WTC11 (cell line): ENCODE measurements at regions not wholly inside any gene's neighbourhood (a gene's known extent, or its start where the extent isn't known, plus 50 kb on each side); places are given as distances from the start of the nearest gene placed in this dataset.

Experiments used
- ATAC-seq: fragments of 200-7000 bp; cut with Tn5 transposase; 2 replicates; pipeline ENCODE4 v1.10.0; 2021; ENCODE audit warnings: mild to moderate bottlenecking, moderate library complexity
- CTCF ChIA-PET: fragments of 300-600 bp; sonication (Branson Sonifier 250); formaldehyde crosslinking; loops from one replicate; lab custom pipeline; 2021; ENCODE audit warnings: antibody characterized with exemption; lab: Charles Lee
- POLR2A ChIA-PET: fragments of 350-600 bp; sonication (Branson Sonifier 250); formaldehyde crosslinking; loops from one replicate; lab custom pipeline; 2021; ENCODE audit warnings: antibody characterized with exemption; lab: Charles Lee
- DNase-seq: peaks from one replicate; pipeline ENCODE4 v3.0.0; 2021; ENCODE audit warnings: low spot score
- H3K27ac Mint-ChIP-seq: 2 replicates; pipeline ENCODE4 v1.8.0; 2021; ENCODE audit warnings: mixed read lengths
- H3K27me3 Mint-ChIP-seq: 2 replicates; pipeline ENCODE4 v1.8.0; 2021; ENCODE audit warnings: low read depth, mild to moderate bottlenecking, moderate library complexity, mixed read lengths
- H3K36me3 Mint-ChIP-seq: 2 replicates; pipeline ENCODE4 v1.8.0; 2021; ENCODE audit warnings: mixed read lengths
- H3K4me1 Mint-ChIP-seq: 2 replicates; pipeline ENCODE4 v1.8.0; 2022; ENCODE audit warnings: mixed read lengths
- H3K4me3 Mint-ChIP-seq: 2 replicates; pipeline ENCODE4 v1.8.0; 2021; ENCODE audit warnings: mild to moderate bottlenecking, moderate library complexity, mixed read lengths
- H3K9me3 Mint-ChIP-seq: 2 replicates; pipeline ENCODE4 v1.8.0; 2021; ENCODE audit warnings: mixed read lengths
- ESRRA ChIP-seq: sonication (generic); formaldehyde crosslinking; IDR thresholded peaks from 2 replicates; pipeline ENCODE4 v1.8.1; 2022; ENCODE audit warnings: mild to moderate bottlenecking, missing genetic modification reagents, borderline replicate concordance
- MYBL2 ChIP-seq: sonication (generic); formaldehyde crosslinking; IDR thresholded peaks from 2 replicates; pipeline ENCODE4 v1.8.1; 2023; ENCODE audit warnings: mild to moderate bottlenecking, moderate library complexity, missing genetic modification reagents
- NFE2L1 ChIP-seq: sonication (generic); formaldehyde crosslinking; IDR thresholded peaks from 2 replicates; pipeline ENCODE4 v1.8.1; 2023; ENCODE audit warnings: missing genetic modification reagents
- NR1H2 ChIP-seq: sonication (generic); formaldehyde crosslinking; IDR thresholded peaks from 2 replicates; pipeline ENCODE4 v1.9.0; 2021; ENCODE audit warnings: mild to moderate bottlenecking, moderate library complexity, missing genetic modification reagents
- NR3C1 ChIP-seq: sonication (generic); formaldehyde crosslinking; conservative IDR thresholded peaks from 2 replicates; pipeline ENCODE4 v1.8.1; 2023; ENCODE audit warnings: low read depth, mild to moderate bottlenecking, missing genetic modification reagents
- PRRX2 ChIP-seq: fragments of 250-450 bp; sonication (Bioruptor Pico); IDR thresholded peaks from 2 replicates; pipeline ENCODE4 v1.8.0; 2021; ENCODE audit warnings: mild to moderate bottlenecking
- TEAD1 ChIP-seq: sonication (generic); formaldehyde crosslinking; IDR thresholded peaks from 2 replicates; pipeline ENCODE4 v1.8.0; 2022; ENCODE audit warnings: mild to moderate bottlenecking, missing genetic modification reagents
- ZNF263 ChIP-seq: sonication (generic); formaldehyde crosslinking; IDR thresholded peaks from 2 replicates; pipeline ENCODE4 v1.8.1; 2022; ENCODE audit warnings: low read depth, mild to moderate bottlenecking, moderate library complexity, missing genetic modification reagents
- ZNF317 ChIP-seq: sonication (generic); formaldehyde crosslinking; IDR thresholded peaks from 2 replicates; pipeline ENCODE4 v1.8.1; 2023; ENCODE audit warnings: low read depth, mild to moderate bottlenecking, moderate library complexity, missing genetic modification reagents, borderline replicate concordance
- TF ChIP-seq, protein P1 (sequence below): sonication (generic); formaldehyde crosslinking; IDR thresholded peaks from 2 replicates; pipeline ENCODE4 v1.8.0; 2022; ENCODE audit warnings: missing genetic modification reagents
- TF ChIP-seq, protein P2 (sequence below): sonication (generic); formaldehyde crosslinking; IDR thresholded peaks from 2 replicates; pipeline ENCODE4 v1.8.1; 2023; ENCODE audit warnings: mild to moderate bottlenecking, missing genetic modification reagents
- TF ChIP-seq, protein P3 (sequence below): sonication (generic); formaldehyde crosslinking; IDR thresholded peaks from 2 replicates; pipeline ENCODE4 v1.8.0; 2022; ENCODE audit warnings: mild to moderate bottlenecking, missing genetic modification reagents
- TF ChIP-seq, protein P4 (sequence below): fragments of 250-450 bp; sonication (Bioruptor Pico); conservative IDR thresholded peaks from 2 replicates; pipeline ENCODE4 v1.9.0; 2021; ENCODE audit warnings: mild to moderate bottlenecking
- TF ChIP-seq, protein P5 (sequence below): sonication (generic); formaldehyde crosslinking; IDR thresholded peaks from 2 replicates; pipeline ENCODE4 v1.8.1; 2023; ENCODE audit warnings: mild to moderate bottlenecking, missing genetic modification reagents, moderate library complexity
- TF ChIP-seq, protein P6 (sequence below): sonication (generic); formaldehyde crosslinking; IDR thresholded peaks from 2 replicates; pipeline ENCODE4 v1.8.1; 2022; ENCODE audit warnings: mild to moderate bottlenecking, missing genetic modification reagents, moderate library complexity, borderline replicate concordance
- TF ChIP-seq, protein P7 (sequence below): sonication (generic); formaldehyde crosslinking; IDR thresholded peaks from 2 replicates; pipeline ENCODE4 v1.8.1; 2023; ENCODE audit warnings: mild to moderate bottlenecking, missing genetic modification reagents
- TF ChIP-seq, protein P8 (sequence below): sonication (generic); formaldehyde crosslinking; IDR thresholded peaks from 2 replicates; pipeline ENCODE4 v1.8.1; 2022; ENCODE audit warnings: low read depth, mild to moderate bottlenecking, moderate library complexity, missing genetic modification reagents, borderline replicate concordance
- TF ChIP-seq, protein P9 (sequence below): sonication (generic); formaldehyde crosslinking; IDR thresholded peaks from 2 replicates; pipeline ENCODE4 v1.8.0; 2022; ENCODE audit warnings: mild to moderate bottlenecking, missing genetic modification reagents

DNA sequence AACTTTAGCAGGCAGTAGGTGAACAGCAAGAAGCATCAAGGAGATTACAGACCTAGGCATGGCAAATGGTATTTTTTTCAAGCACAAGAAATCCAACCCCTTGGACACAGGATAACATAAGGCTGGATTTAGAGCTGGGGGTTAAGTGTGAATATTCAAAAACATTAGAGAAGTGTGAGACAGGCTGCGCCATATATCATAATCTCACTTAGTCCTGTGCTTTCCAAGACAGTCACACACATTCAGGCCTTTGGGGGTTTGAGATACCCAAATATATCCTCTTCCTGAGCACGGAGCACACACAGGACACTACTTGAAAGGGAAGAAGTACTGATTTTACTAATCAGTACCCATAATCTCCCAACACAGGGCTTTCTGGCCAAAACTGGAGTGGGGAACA lies 83.0 kb upstream of the CLDN18 start (continued):
- TF ChIP-seq, protein P1, sequence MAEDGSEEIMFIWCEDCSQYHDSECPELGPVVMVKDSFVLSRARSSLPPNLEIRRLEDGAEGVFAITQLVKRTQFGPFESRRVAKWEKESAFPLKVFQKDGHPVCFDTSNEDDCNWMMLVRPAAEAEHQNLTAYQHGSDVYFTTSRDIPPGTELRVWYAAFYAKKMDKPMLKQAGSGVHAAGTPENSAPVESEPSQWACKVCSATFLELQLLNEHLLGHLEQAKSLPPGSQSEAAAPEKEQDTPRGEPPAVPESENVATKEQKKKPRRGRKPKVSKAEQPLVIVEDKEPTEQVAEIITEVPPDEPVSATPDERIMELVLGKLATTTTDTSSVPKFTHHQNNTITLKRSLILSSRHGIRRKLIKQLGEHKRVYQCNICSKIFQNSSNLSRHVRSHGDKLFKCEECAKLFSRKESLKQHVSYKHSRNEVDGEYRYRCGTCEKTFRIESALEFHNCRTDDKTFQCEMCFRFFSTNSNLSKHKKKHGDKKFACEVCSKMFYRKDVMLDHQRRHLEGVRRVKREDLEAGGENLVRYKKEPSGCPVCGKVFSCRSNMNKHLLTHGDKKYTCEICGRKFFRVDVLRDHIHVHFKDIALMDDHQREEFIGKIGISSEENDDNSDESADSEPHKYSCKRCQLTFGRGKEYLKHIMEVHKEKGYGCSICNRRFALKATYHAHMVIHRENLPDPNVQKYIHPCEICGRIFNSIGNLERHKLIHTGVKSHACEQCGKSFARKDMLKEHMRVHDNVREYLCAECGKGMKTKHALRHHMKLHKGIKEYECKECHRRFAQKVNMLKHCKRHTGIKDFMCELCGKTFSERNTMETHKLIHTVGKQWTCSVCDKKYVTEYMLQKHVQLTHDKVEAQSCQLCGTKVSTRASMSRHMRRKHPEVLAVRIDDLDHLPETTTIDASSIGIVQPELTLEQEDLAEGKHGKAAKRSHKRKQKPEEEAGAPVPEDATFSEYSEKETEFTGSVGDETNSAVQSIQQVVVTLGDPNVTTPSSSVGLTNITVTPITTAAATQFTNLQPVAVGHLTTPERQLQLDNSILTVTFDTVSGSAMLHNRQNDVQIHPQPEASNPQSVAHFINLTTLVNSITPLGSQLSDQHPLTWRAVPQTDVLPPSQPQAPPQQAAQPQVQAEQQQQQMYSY (CRISPR knock-in tag) = no peak
- TF ChIP-seq, protein P2, sequence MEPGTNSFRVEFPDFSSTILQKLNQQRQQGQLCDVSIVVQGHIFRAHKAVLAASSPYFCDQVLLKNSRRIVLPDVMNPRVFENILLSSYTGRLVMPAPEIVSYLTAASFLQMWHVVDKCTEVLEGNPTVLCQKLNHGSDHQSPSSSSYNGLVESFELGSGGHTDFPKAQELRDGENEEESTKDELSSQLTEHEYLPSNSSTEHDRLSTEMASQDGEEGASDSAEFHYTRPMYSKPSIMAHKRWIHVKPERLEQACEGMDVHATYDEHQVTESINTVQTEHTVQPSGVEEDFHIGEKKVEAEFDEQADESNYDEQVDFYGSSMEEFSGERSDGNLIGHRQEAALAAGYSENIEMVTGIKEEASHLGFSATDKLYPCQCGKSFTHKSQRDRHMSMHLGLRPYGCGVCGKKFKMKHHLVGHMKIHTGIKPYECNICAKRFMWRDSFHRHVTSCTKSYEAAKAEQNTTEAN (CRISPR knock-in tag) = no peak
- TF ChIP-seq, protein P3, sequence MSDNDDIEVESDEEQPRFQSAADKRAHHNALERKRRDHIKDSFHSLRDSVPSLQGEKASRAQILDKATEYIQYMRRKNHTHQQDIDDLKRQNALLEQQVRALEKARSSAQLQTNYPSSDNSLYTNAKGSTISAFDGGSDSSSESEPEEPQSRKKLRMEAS (CRISPR knock-in tag) = no peak
- no peak for TF ChIP-seq MYBL2 (CRISPR knock-in tag)
- no peak for TF ChIP-seq NR3C1
- TF ChIP-seq, protein P4, sequence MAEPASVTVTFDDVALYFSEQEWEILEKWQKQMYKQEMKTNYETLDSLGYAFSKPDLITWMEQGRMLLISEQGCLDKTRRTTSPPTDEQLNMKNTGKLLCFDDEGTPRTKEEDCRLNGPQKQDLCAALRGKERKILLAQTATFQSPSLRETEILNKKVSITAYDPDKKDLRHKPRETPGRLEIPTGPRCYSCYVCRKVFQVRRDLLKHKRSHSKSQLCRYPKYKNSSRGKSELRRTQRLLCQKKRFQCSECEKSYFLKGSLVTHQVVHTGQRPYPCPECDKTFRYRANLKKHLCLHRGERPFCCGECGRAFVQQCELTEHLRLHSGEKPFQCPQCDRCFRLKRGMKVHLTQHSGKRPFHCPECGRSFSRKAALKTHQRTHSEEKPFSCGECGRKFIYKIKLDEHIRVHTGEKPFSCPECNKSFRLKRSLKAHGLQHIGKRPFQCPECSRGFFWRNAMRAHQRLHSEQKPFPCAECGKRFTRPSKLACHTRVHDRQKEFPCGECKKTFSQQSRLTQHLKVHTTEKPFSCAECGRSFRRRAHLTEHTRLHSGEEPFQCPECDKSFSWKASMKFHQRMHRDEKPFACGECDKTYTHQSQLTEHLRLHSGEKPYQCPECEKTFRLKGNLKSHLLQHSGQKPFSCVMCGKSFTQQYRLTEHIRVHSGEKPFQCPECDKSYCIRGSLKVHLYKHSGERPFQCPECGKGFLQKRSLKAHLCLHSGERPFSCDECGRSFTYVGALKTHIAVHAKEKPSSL (CRISPR knock-in tag) = no peak
- no peak for TF ChIP-seq ZNF317 (CRISPR knock-in tag)
- no peak for TF ChIP-seq NFE2L1 (CRISPR knock-in tag)

DNA sequence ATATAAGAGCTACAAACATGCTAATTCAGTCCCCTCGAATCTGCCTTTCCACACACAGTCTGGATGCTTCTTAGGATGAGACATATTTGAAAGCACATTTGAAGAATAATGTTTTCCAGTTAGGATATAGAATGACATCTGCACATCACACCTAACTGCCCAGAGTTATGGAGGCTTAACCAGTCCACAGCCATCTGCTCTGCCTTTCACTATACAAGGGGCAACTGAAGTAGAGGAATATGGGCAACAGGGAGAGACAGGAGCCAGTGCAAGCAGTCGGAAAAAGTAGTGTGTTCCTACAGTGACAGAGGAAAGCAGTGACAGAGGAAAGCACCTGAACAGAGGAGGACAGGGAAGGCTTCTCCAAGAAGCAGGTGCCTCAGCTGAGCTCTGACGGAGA lies 79.0 kb upstream of the CLDN18 start:
- no peaks in the 10 kb centered on the region for H3K36me3 Mint-ChIP-seq
- H3K9me3 Mint-ChIP-seq = peaks cover 6% of the 10 kb centered on the region; the same call in 1 of the 2 replicates
- no peak overlapping the region for H3K4me3 Mint-ChIP-seq
- ATAC-seq = no peak
- no peaks in the 10 kb centered on the region for H3K4me1 Mint-ChIP-seq
- no peak overlapping the region for H3K27ac Mint-ChIP-seq
- no peaks in the 10 kb centered on the region; the same call in none of the 2 replicates for H3K27me3 Mint-ChIP-seq
- ChIA-PET CTCF (no interaction called here), POLR2A (interaction anchor here (0.7 kb wide), 1 partner anchor 636 kb away, joined by 3 read pairs; no protein-coding TSS in a partner anchor)
- DNase-seq = no peak
- TF ChIP-seq, protein P5, sequence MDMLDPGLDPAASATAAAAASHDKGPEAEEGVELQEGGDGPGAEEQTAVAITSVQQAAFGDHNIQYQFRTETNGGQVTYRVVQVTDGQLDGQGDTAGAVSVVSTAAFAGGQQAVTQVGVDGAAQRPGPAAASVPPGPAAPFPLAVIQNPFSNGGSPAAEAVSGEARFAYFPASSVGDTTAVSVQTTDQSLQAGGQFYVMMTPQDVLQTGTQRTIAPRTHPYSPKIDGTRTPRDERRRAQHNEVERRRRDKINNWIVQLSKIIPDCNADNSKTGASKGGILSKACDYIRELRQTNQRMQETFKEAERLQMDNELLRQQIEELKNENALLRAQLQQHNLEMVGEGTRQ (CRISPR knock-in tag) = no peak
- no peak for TF ChIP-seq PRRX2 (CRISPR knock-in tag)
- TF ChIP-seq, protein P6, sequence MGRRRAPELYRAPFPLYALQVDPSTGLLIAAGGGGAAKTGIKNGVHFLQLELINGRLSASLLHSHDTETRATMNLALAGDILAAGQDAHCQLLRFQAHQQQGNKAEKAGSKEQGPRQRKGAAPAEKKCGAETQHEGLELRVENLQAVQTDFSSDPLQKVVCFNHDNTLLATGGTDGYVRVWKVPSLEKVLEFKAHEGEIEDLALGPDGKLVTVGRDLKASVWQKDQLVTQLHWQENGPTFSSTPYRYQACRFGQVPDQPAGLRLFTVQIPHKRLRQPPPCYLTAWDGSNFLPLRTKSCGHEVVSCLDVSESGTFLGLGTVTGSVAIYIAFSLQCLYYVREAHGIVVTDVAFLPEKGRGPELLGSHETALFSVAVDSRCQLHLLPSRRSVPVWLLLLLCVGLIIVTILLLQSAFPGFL = no peak
- no peak for TF ChIP-seq TEAD1 (CRISPR knock-in tag)
- TF ChIP-seq, protein P7, sequence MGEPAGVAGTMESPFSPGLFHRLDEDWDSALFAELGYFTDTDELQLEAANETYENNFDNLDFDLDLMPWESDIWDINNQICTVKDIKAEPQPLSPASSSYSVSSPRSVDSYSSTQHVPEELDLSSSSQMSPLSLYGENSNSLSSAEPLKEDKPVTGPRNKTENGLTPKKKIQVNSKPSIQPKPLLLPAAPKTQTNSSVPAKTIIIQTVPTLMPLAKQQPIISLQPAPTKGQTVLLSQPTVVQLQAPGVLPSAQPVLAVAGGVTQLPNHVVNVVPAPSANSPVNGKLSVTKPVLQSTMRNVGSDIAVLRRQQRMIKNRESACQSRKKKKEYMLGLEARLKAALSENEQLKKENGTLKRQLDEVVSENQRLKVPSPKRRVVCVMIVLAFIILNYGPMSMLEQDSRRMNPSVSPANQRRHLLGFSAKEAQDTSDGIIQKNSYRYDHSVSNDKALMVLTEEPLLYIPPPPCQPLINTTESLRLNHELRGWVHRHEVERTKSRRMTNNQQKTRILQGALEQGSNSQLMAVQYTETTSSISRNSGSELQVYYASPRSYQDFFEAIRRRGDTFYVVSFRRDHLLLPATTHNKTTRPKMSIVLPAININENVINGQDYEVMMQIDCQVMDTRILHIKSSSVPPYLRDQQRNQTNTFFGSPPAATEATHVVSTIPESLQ = no peak
- TF ChIP-seq NR1H2 = no peak
- TF ChIP-seq ESRRA = no peak
- TF ChIP-seq, protein P8, sequence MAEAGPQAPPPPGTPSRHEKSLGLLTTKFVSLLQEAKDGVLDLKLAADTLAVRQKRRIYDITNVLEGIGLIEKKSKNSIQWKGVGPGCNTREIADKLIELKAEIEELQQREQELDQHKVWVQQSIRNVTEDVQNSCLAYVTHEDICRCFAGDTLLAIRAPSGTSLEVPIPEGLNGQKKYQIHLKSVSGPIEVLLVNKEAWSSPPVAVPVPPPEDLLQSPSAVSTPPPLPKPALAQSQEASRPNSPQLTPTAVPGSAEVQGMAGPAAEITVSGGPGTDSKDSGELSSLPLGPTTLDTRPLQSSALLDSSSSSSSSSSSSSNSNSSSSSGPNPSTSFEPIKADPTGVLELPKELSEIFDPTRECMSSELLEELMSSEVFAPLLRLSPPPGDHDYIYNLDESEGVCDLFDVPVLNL (CRISPR knock-in tag) = no peak
- TF ChIP-seq, protein P9, sequence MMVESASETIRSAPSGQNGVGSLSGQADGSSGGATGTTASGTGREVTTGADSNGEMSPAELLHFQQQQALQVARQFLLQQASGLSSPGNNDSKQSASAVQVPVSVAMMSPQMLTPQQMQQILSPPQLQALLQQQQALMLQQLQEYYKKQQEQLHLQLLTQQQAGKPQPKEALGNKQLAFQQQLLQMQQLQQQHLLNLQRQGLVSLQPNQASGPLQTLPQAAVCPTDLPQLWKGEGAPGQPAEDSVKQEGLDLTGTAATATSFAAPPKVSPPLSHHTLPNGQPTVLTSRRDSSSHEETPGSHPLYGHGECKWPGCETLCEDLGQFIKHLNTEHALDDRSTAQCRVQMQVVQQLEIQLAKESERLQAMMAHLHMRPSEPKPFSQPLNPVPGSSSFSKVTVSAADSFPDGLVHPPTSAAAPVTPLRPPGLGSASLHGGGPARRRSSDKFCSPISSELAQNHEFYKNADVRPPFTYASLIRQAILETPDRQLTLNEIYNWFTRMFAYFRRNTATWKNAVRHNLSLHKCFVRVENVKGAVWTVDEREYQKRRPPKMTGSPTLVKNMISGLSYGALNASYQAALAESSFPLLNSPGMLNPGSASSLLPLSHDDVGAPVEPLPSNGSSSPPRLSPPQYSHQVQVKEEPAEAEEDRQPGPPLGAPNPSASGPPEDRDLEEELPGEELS (CRISPR knock-in tag) = no peak
- no peak for TF ChIP-seq ZNF263 (CRISPR knock-in tag)
